Stomach (tissue), 8 donors: ENCODE measurements at regions not wholly inside any gene's neighbourhood (a gene's known extent, or its start where the extent isn't known, plus 50 kb on each side); places are given as distances from the start of the nearest gene placed in this dataset.

Experiments
- DNase-seq, 2 donors: peaks; one replicate each; pipeline versions ENCODE4 v3.0.0 to v3.0.0-alpha.2; 2013 to 2019
- H3K27ac ChIP-seq, 5 donors: fragments of 200-600 bp in 4 of 5; sonication (generic) in 4 of 5; one replicate each; pipeline ENCODE4 v1.5.1; 2013 to 2019; ENCODE audit warnings: mild to moderate bottlenecking in 1 of 5, moderate library complexity in 1 of 5
- H3K27me3 ChIP-seq, 3 donors: fragments of 200-600 bp; sonication (generic); one replicate each; pipeline ENCODE4 v1.5.1; 2017 to 2019; ENCODE audit warnings: mixed run types in 1 of 3
- H3K36me3 ChIP-seq, 4 donors: fragments of 200-600 bp; sonication (generic); 1 replicate in 3 of 4; 2 replicates in 1 of 4; pipeline ENCODE4 v1.5.1; 2016 to 2019
- H3K4me1 ChIP-seq, 4 donors: fragments of 200-600 bp; sonication (generic); one replicate each; pipeline ENCODE4 v1.5.1; 2016 to 2019
- H3K4me3 ChIP-seq, 4 donors: fragments of 200-600 bp; sonication (generic) in 3 of 4; one replicate each; pipeline ENCODE4 v1.5.1; 2016 to 2019; ENCODE audit warnings: mild to moderate bottlenecking in 1 of 4
- H3K9me3 ChIP-seq, 4 donors: fragments of 200-600 bp; sonication (generic); one replicate each; pipeline ENCODE4 v1.5.1; 2016 to 2019
- EP300 ChIP-seq: sonication (generic); formaldehyde crosslinking; IDR thresholded peaks from one replicate; pipeline ENCODE4 v1.6.1; 2017; ENCODE audit warnings: antibody characterized with exemption
- POLR2A ChIP-seq, 4 donors: fragments of 450-650 bp; IDR thresholded peaks; one replicate each; pipeline ENCODE4 v1.6.1; 2016; ENCODE audit warnings: antibody characterized with exemption in 4 of 4, control low read depth in 2 of 4, mild to moderate bottlenecking in 1 of 4, moderate library complexity in 1 of 4
- POLR2AphosphoS5 ChIP-seq, 3 donors: sonication (generic); formaldehyde crosslinking; IDR thresholded peaks; one replicate each; pipeline ENCODE4 v1.6.1; 2016; ENCODE audit warnings: antibody characterized with exemption in 3 of 3
- WGBS, 5 donors: extraction: QIAGEN DNeasy Blood & Tissue Kit in 3 of 5; methylation state at CpG; one replicate each; pipeline versions ENCODE4 v1.1.5 to v1.1.7; 2013 to 2018; 5-methylcytosine and 5-hydroxymethylcytosine counted together
- intact Hi-C: fragments of 100-400 bp; cut with DNase I; formaldehyde crosslinking; loops from one replicate; pipeline ENCODE4 v1.15.1; 2023; ENCODE audit warnings: low total_unique reads
- TF ChIP-seq, protein P1 (sequence below), 7 experiments: fragments of 450-650 bp in 4 of 7; fragments of 200-600 bp in 3 of 7; sonication (generic) in 3 of 7; IDR thresholded peaks; one replicate each; pipeline ENCODE4 v1.5.1; 2016 to 2019; ENCODE audit warnings: antibody characterized with exemption in 7 of 7, control low read depth in 2 of 7, mild to moderate bottlenecking in 1 of 7
- donor health status: healthy with polysubstance abuse.
- donor health status: Bipolar disorder and iron deficiency.
- donor health status: healthy.

DNA sequence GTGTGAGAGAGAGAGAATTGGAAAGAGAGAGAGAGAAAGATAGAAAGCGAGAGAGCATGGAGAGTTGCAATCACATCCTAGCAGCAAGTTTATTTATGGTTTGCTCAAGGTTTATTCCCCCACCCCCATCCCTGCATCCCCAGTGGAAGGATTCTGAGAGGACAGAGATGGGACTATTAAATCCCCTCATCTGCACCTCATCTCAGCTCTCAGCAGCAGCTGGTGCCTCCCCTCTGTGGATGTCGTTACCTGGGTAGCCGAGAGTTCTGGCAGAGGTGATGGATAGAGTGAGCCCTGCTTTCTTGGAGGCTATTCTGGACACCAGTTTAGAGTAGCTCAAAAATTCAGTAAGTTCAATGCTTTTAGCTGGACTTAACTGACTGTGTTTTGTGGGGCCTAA, 132.0 kb upstream of the RAI2 start:
- intact Hi-C loops, result no loop called here
- 74 to 89% (median 79%) methylated on average over 3 of the region's 3 CpGs for WGBS, 5 donors

DNA sequence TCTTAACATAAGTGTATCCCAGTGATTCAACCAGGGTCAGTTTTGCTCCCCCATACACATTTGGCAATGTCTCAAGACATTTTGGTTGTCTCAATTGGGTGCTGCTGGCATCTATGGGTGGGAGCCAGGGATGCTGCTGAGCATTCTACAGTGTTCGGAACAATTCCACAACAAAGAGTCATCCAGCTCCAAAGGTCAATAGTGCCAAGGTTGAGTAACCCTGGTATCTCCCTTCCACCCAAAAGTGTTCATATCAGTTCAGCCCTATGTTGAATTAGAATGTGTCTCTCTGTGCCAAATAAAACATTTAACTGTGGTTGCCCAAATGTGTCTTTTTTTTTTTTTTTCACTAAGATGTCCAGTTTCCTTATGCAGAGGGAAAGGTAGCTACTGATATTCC, 129.4 kb upstream of the RAI2 start:
- no peak for DNase-seq
- Histone ChIP-seq H3K27ac (no peak overlapping the region), H3K4me1 (no peaks in the 10 kb centered on the region), H3K27me3 (no peaks in the 10 kb centered on the region), H3K9me3 (no peaks in the 10 kb centered on the region), H3K36me3 (no peaks in the 10 kb centered on the region), H3K4me3 (no peak overlapping the region)
- WGBS, 5 donors, result 38 to 71% (median 53%) methylated on average over 1 of the region's 1 CpG
- TF ChIP-seq POLR2A (IDR thresholded peaks at IDR 0.05), result no peak
- TF ChIP-seq EP300, result no peak
- TF ChIP-seq, protein P1, sequence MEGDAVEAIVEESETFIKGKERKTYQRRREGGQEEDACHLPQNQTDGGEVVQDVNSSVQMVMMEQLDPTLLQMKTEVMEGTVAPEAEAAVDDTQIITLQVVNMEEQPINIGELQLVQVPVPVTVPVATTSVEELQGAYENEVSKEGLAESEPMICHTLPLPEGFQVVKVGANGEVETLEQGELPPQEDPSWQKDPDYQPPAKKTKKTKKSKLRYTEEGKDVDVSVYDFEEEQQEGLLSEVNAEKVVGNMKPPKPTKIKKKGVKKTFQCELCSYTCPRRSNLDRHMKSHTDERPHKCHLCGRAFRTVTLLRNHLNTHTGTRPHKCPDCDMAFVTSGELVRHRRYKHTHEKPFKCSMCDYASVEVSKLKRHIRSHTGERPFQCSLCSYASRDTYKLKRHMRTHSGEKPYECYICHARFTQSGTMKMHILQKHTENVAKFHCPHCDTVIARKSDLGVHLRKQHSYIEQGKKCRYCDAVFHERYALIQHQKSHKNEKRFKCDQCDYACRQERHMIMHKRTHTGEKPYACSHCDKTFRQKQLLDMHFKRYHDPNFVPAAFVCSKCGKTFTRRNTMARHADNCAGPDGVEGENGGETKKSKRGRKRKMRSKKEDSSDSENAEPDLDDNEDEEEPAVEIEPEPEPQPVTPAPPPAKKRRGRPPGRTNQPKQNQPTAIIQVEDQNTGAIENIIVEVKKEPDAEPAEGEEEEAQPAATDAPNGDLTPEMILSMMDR (IDR thresholded peaks at IDR 0.05), result no peak
- TF ChIP-seq POLR2AphosphoS5 (IDR thresholded peaks at IDR 0.05), result no peak
- intact Hi-C loops, result no loop called here

More for the DNA sequence above, 132.0 kb upstream of the RAI2 start:
- Histone ChIP-seq H3K4me3 (no peak overlapping the region), H3K9me3 (no peaks in the 10 kb centered on the region), H3K4me1 (no peaks in the 10 kb centered on the region), H3K27ac (no peak overlapping the region), H3K36me3 (no peaks in the 10 kb centered on the region), H3K27me3 (no peaks in the 10 kb centered on the region)
- TF ChIP-seq EP300, result no peak
- no peak for TF ChIP-seq POLR2A (IDR thresholded peaks at IDR 0.05)
- TF ChIP-seq, protein P1 (IDR thresholded peaks at IDR 0.05), result no peak
- TF ChIP-seq POLR2AphosphoS5 (IDR thresholded peaks at IDR 0.05), result no peak
- DNase-seq, result no peak

GRCh38 chrX:17987783-17988182, 126.7 kb upstream of the RAI2 start:
- peaks cover 0 to 8% (median 2%) of the 10 kb centered on the region in 4 donors for H3K9me3 ChIP-seq
- no peak overlapping the region for H3K27ac ChIP-seq
- no peaks in the 10 kb centered on the region for H3K27me3 ChIP-seq
- 22 to 45% (median 30%) methylated on average over 2 of the region's 2 CpGs for WGBS, 5 donors
- TF ChIP-seq POLR2A (IDR thresholded peaks at IDR 0.05) (no peak), POLR2AphosphoS5 (IDR thresholded peaks at IDR 0.05) (no peak), EP300 (no peak)
- TF ChIP-seq, protein P1 (IDR thresholded peaks at IDR 0.05), result no peak
- DNase-seq, result no peak
- intact Hi-C loops, result no loop called here
- no peaks in the 10 kb centered on the region for H3K36me3 ChIP-seq
- no peak overlapping the region for H3K4me3 ChIP-seq
- no peaks in the 10 kb centered on the region for H3K4me1 ChIP-seq

DNA sequence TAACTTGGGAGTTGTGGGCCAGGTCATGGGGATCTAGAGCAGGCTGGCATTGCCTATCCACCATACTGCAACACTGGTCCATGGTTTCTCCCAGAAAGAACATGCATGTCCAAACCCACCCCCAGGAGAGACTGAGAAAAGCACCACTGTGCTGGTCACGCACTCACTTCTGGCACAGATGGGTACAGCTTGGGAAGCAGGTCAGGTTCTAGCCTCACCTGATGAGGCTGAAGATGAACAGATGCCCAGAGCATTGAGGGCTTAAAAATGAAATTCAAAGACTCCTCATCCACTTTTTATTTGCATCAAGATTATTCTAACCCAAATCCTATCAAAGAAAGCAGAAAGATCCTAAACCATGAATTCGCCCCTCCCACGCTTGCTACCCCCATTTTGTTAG, 125.9 kb upstream of the RAI2 start:
- H3K36me3 ChIP-seq, result no peaks in the 10 kb centered on the region
- H3K4me3 ChIP-seq, result no peak overlapping the region
- 76 to 90% (median 84%) methylated on average over 3 of the region's 3 CpGs for WGBS, 5 donors
- intact Hi-C loops, result no loop called here
- H3K4me1 ChIP-seq, result no peaks in the 10 kb centered on the region
- no peaks in the 10 kb centered on the region for H3K27me3 ChIP-seq
- TF ChIP-seq EP300, result no peak
- no peak for TF ChIP-seq POLR2AphosphoS5 (IDR thresholded peaks at IDR 0.05)
- TF ChIP-seq POLR2A (IDR thresholded peaks at IDR 0.05), result no peak
- TF ChIP-seq, protein P1 (IDR thresholded peaks at IDR 0.05), result no peak
- DNase-seq, result no peak
- no peak overlapping the region for H3K27ac ChIP-seq
- peaks cover 0 to 8% (median 2%) of the 10 kb centered on the region in 4 donors for H3K9me3 ChIP-seq
